HepG2 (cell line): ENCODE measurements at regions not wholly inside any gene's neighbourhood (a gene's known extent, or its start where the extent isn't known, plus 50 kb on each side); places are given as distances from the start of the nearest gene placed in this dataset.
A peak's percentile ranks its signal among the peaks of the same experiment; 100 is the strongest.

Experiments used
- ATAC-seq: fragments of 200-7000 bp; cut with Tn5 transposase; 3 replicates; pipeline ENCODE4 v1.9.1; 2020; ENCODE audit warnings: mild to moderate bottlenecking, moderate library complexity
- BruUV-seq: library from RNA; stranded (reverse); fragments of 400-500 nt; replicated peaks from 2 replicates; lab custom pipeline; 2021; lab: Mats Ljungman, UMichigan
- CTCF ChIA-PET: fragments of 300-600 bp; formaldehyde crosslinking; extraction: SDS; loops from one replicate; lab custom pipeline; 2021; ENCODE audit warnings: low total read pairs, inconsistent platforms, low intra/inter-chr PET ratio; lab: Yijun Ruan, JAX
- POLR2A ChIA-PET: fragments of 350-600 bp; sonication (Branson Sonifier 250); formaldehyde crosslinking; loops from one replicate; lab custom pipeline; 2020; ENCODE audit warnings: antibody characterized with exemption, inconsistent platforms; lab: Yijun Ruan, JAX
- DNase-seq: peaks from one replicate; pipeline ENCODE4 v3.0.0-alpha.2; 2015; ENCODE audit warnings: low spot score
- FAIRE-seq: peaks from 3 replicates; lab custom pipeline; 2011; peaks lifted over from hg19 to GRCh38; lab: Jason Lieb, UNC
- H2AFZ ChIP-seq: one replicate; pipeline ENCODE4 v1.6.1; 2011; ENCODE audit warnings: low read length, inconsistent platforms
- H3K27ac ChIP-seq: fragments of 300-600 bp; 3 replicates; pipeline ENCODE4 v1.8.0; 2011; ENCODE audit warnings: mixed run types, mild to moderate bottlenecking, mixed read lengths, low read length, inconsistent platforms; ENCODE audit not compliant: insufficient read depth; ENCODE audit errors: extremely low read length
- H3K27me3 ChIP-seq, 2 experiments: fragments of 200-600 bp in 1 of 2; 2 replicates in 1 of 2; 3 replicates in 1 of 2; pipeline versions ENCODE4 v1.6.0 to v1.8.0; 2011; ENCODE audit warnings: low read length in 2 of 2, mild to moderate bottlenecking in 2 of 2, moderate library complexity in 2 of 2, inconsistent platforms in 1 of 2; ENCODE audit not compliant: insufficient read depth in 2 of 2, control insufficient read depth in 1 of 2
- H3K36me3 ChIP-seq, 2 experiments: fragments of 200-600 bp in 1 of 2; replicated peaks in 1 of 2; 2 replicates in 1 of 2; 3 replicates in 1 of 2; pipeline versions ENCODE4 v1.5.1 to v1.8.0; 2011; ENCODE audit warnings: low read length in 2 of 2, inconsistent platforms in 1 of 2; ENCODE audit not compliant: insufficient read depth in 2 of 2, control insufficient read depth in 1 of 2
- H3K4me1 ChIP-seq: 2 replicates; pipeline ENCODE4 v1.5.1; 2012; ENCODE audit warnings: low read length, inconsistent platforms; ENCODE audit not compliant: insufficient read depth
- H3K4me2 ChIP-seq: 2 replicates; pipeline ENCODE4 v1.6.0; 2011; ENCODE audit warnings: low read depth, low read length, inconsistent platforms
- H3K4me3 ChIP-seq, 3 experiments: fragments of 200-600 bp in 1 of 3; sonication (generic), shearing (Covaris generic) in 1 of 3; replicated peaks in 1 of 3; 2 replicates each; pipeline ENCODE4 v1.5.1; 2011 to 2016; ENCODE audit warnings: low read length in 3 of 3, inconsistent platforms in 2 of 3, low read depth in 2 of 3, mild to moderate bottlenecking in 2 of 3, control low read depth in 1 of 3, mixed read lengths in 1 of 3; ENCODE audit not compliant: insufficient read depth in 1 of 3
- H3K79me2 ChIP-seq: one replicate; pipeline ENCODE4 v1.6.1; 2011; ENCODE audit warnings: low read length, inconsistent platforms; ENCODE audit not compliant: insufficient read depth
- H3K9ac ChIP-seq: 2 replicates; pipeline ENCODE4 v1.6.0; 2011; ENCODE audit warnings: mild to moderate bottlenecking, low read depth, low read length, inconsistent platforms; ENCODE audit not compliant: insufficient read depth
- H3K9me3 ChIP-seq: 2 replicates; pipeline ENCODE4 v1.5.1; 2012; ENCODE audit warnings: mild to moderate bottlenecking, low read length
- H4K20me1 ChIP-seq: 2 replicates; pipeline ENCODE4 v1.6.0; 2011; ENCODE audit warnings: inconsistent platforms, mild to moderate bottlenecking, low read length, moderate library complexity; ENCODE audit not compliant: insufficient read depth
- CTCF ChIP-seq: sonication (generic); formaldehyde crosslinking; IDR thresholded peaks from 2 replicates; pipeline ENCODE4 v1.5.0; 2020; ENCODE audit warnings: mild to moderate bottlenecking, missing genetic modification reagents, moderate library complexity
- DRAP1 ChIP-seq: IDR thresholded peaks from 2 replicates; pipeline ENCODE4 v1.6.1; 2016; ENCODE audit warnings: missing genetic modification reagents, missing compliant biosample characterization
- MAX ChIP-seq: IDR thresholded peaks from 2 replicates; pipeline ENCODE4 v1.6.1; 2012; ENCODE audit warnings: inconsistent platforms
- MLX ChIP-seq: IDR thresholded peaks from 2 replicates; pipeline ENCODE4 v1.6.1; 2016
- SMC3 ChIP-seq: IDR thresholded peaks from 2 replicates; pipeline ENCODE4 v1.6.1; 2011; ENCODE audit warnings: low read length, improper control_type of control experiment
- STAG1 ChIP-seq: sonication (generic); formaldehyde crosslinking; IDR thresholded peaks from 2 replicates; pipeline ENCODE4 v1.4.0; 2020; ENCODE audit warnings: missing genetic modification reagents
- ZIK1 ChIP-seq: sonication (generic); formaldehyde crosslinking; IDR thresholded peaks from 2 replicates; pipeline ENCODE4 v1.5.0; 2020; ENCODE audit warnings: mild to moderate bottlenecking, low read depth, missing genetic modification reagents, borderline replicate concordance
- ZNF484 ChIP-seq: sonication (generic); formaldehyde crosslinking; IDR thresholded peaks from 2 replicates; pipeline ENCODE4 v1.5.1; 2020; ENCODE audit warnings: mild to moderate bottlenecking, low read depth, missing genetic modification reagents, borderline replicate concordance
- WGBS: methylation state at CpG from one replicate; pipeline ENCODE4 v1.1.6; 2017; ENCODE audit warnings: low lambda C conversion rate; 5-methylcytosine and 5-hydroxymethylcytosine counted together
- in situ Hi-C: cut with HindIII; loops from 2 replicates; pipeline ENCODE4 v1.10.0; 2017; ENCODE audit warnings: low pct_unique_long_range_greater_than_20kb; ENCODE audit not compliant: extremely low pct_ligation_motif_present
- intact Hi-C: fragments of 100-400 bp; cut with micrococcal nuclease; formaldehyde crosslinking; loops from one replicate; pipeline ENCODE4 v1.10.0; 2022; ENCODE audit not compliant: unreplicated experiment

GRCh38 chr14:45526715-45527549, 273.9 kb upstream of the MIS18BP1 start:
- in situ Hi-C loops (loop anchor here (5.0 kb wide), 1 partner anchor 100 kb away; no protein-coding TSS in a partner anchor), intact Hi-C loops (loop anchor here (1.0 to 10.0 kb wide), 2 partner anchors 101 to 242 kb away; no protein-coding TSS in a partner anchor)
- Histone ChIP-seq H3K4me1 (no peaks in the 10 kb centered on the region), H3K27me3 (no peaks in the 10 kb centered on the region), H3K36me3 (no peaks in the 10 kb centered on the region), H3K27ac (no peak overlapping the region), H3K4me3 (no peak overlapping the region)
- WGBS = 9% methylated on average over 5 of the region's 14 CpGs
- POLR2A ChIA-PET = no interaction called here
- DNase-seq (peak; percentile 63), ATAC-seq (peak; percentile 99)
- no TSS peak for BruUV-seq
- TF ChIP-seq MAX = 0 out of 2 replicates have a peak, but pooled peaks have one; percentile 14
- peak; percentile 67 for TF ChIP-seq CTCF (CRISPR knock-in tag)
- TF ChIP-seq STAG1 = peak; percentile 61
- no peak for TF ChIP-seq MLX (CRISPR knock-in tag)
- TF ChIP-seq SMC3 = peak; percentile 68
- TF ChIP-seq ZIK1 (CRISPR knock-in tag) = no peak
- no peak for TF ChIP-seq ZNF484 (CRISPR knock-in tag)
- no peak for TF ChIP-seq DRAP1 (CRISPR knock-in tag)
- TF ChIP-seq, all 625 proteins: peak for 4
- no peaks in the 10 kb centered on the region for H3K79me2 ChIP-seq
- no peak overlapping the region for H3K9ac ChIP-seq
- CTCF ChIA-PET = interaction anchor here (2.2 kb wide), 1 partner anchor 100 kb away, joined by 19 read pairs; no protein-coding TSS in a partner anchor
- H3K9me3 ChIP-seq = no peaks in the 10 kb centered on the region
- H3K4me2 ChIP-seq = no peak overlapping the region
- H4K20me1 ChIP-seq = no peaks in the 10 kb centered on the region
- peak; percentile 83 for FAIRE-seq
- no peak overlapping the region for H2AFZ ChIP-seq
